ENCODE measurements at regions not wholly inside any gene's neighbourhood (a gene's known extent, or its start where the extent isn't known, plus 50 kb on each side); places are given as distances from the start of the nearest gene placed in this dataset.

GRCh38 chr1:5576011-5576672, 416.1 kb downstream of the NPHP4 start:
- Mint-ChIP-seq H3K27me3 (ENCODE audit: low read depth in 3 of 3) (peaks cover 0 to 3% (median 3%) of the 10 kb centered on the region in 3 donors), H3K27ac (no peak overlapping the region), H3K4me1 (no peaks in the 10 kb centered on the region), H3K9me3 (peaks cover 0 to 10% (median 3%) of the 10 kb centered on the region in 7 donors), H3K36me3 (no peaks in the 10 kb centered on the region), H3K4me3 (no peak overlapping the region)
- H3K4me3 ChIP-seq (replicated peaks in 1 of 3; ENCODE audit: low read depth in 2 of 3, low read length in 3 of 3), result no peak overlapping the region
- no peaks in the 10 kb centered on the region for H4K20me1 ChIP-seq (ENCODE audit: insufficient read depth, low read length)
- H2AFZ ChIP-seq (ENCODE audit: insufficient read depth, low read depth, low read length, poor library complexity, severe bottlenecking), result no peak overlapping the region
- H3K4me1 ChIP-seq (ENCODE audit: control insufficient read depth in 1 of 2, insufficient read depth in 2 of 2, low read length in 2 of 2), result no peaks in the 10 kb centered on the region
- H3K79me2 ChIP-seq (ENCODE audit: insufficient read depth, low read length), result no peaks in the 10 kb centered on the region
- H3K27me3 ChIP-seq (ENCODE audit: control insufficient read depth in 2 of 2, insufficient read depth in 2 of 2, low read length in 2 of 2), result no peaks in the 10 kb centered on the region
- 84% methylated on average over 5 of the region's 9 CpGs for WGBS (ENCODE audit: insufficient coverage)
- TF ChIP-seq CTCF (IDR thresholded peaks at IDR 0.05), result no peak
- H3K36me3 ChIP-seq (replicated peaks in 1 of 2; ENCODE audit: control insufficient read depth in 1 of 2, insufficient read depth in 2 of 2, low read length in 2 of 2), result no peaks in the 10 kb centered on the region
- intact Hi-C loops (cut with micrococcal nuclease), result no loop called here
- H3K27ac ChIP-seq (ENCODE audit: low read depth in 1 of 2, low read length in 2 of 2), result no peak overlapping the region
- H3K4me2 ChIP-seq (replicated peaks; ENCODE audit: extremely low read depth, low read length, poor library complexity, severe bottlenecking), result no peak overlapping the region
- H3K9me3 ChIP-seq (replicated peaks in 1 of 2; ENCODE audit: control insufficient read depth in 1 of 2, insufficient read depth in 1 of 2, low read length in 2 of 2), result peaks cover 0 to 8% of the 10 kb centered on the region in 2 donors
- H3K9ac ChIP-seq (ENCODE audit: insufficient read depth, low read length, poor library complexity, severe bottlenecking), result no peak overlapping the region
- DNase-seq, result no peak

GRCh38 chr1:5575396-5575940, 416.8 kb downstream of the NPHP4 start:
- Histone ChIP-seq H3K36me3 (replicated peaks in 1 of 2; ENCODE audit: control insufficient read depth in 1 of 2, insufficient read depth in 2 of 2, low read length in 2 of 2) (no peaks in the 10 kb centered on the region), H3K4me3 (replicated peaks in 1 of 3; ENCODE audit: low read depth in 2 of 3, low read length in 3 of 3) (no peak overlapping the region), H3K9ac (ENCODE audit: insufficient read depth, low read length, poor library complexity, severe bottlenecking) (no peak overlapping the region), H3K27ac (ENCODE audit: low read depth in 1 of 2, low read length in 2 of 2) (no peak overlapping the region), H3K79me2 (ENCODE audit: insufficient read depth, low read length) (no peaks in the 10 kb centered on the region), H3K27me3 (ENCODE audit: control insufficient read depth in 2 of 2, insufficient read depth in 2 of 2, low read length in 2 of 2) (no peaks in the 10 kb centered on the region), H3K4me1 (ENCODE audit: control insufficient read depth in 1 of 2, insufficient read depth in 2 of 2, low read length in 2 of 2) (no peaks in the 10 kb centered on the region), H4K20me1 (ENCODE audit: insufficient read depth, low read length) (no peaks in the 10 kb centered on the region), H2AFZ (ENCODE audit: insufficient read depth, low read depth, low read length, poor library complexity, severe bottlenecking) (no peak overlapping the region), H3K4me2 (replicated peaks; ENCODE audit: extremely low read depth, low read length, poor library complexity, severe bottlenecking) (no peak overlapping the region), H3K9me3 (replicated peaks in 1 of 2; ENCODE audit: control insufficient read depth in 1 of 2, insufficient read depth in 1 of 2, low read length in 2 of 2) (peaks cover 0 to 11% of the 10 kb centered on the region in 2 donors)
- peaks cover 2 to 13% (median 5%) of the 10 kb centered on the region in 7 donors for H3K9me3 Mint-ChIP-seq
- WGBS (ENCODE audit: insufficient coverage), result 86% methylated on average over 4 of the region's 5 CpGs
- peaks cover 0 to 3% (median 3%) of the 10 kb centered on the region in 3 donors for H3K27me3 Mint-ChIP-seq (ENCODE audit: low read depth in 3 of 3)
- H3K4me3 Mint-ChIP-seq, result no peak overlapping the region
- DNase-seq, result no peak
- intact Hi-C loops (cut with micrococcal nuclease), result no loop called here
- no peaks in the 10 kb centered on the region for H3K36me3 Mint-ChIP-seq
- no peaks in the 10 kb centered on the region for H3K4me1 Mint-ChIP-seq
- TF ChIP-seq CTCF (IDR thresholded peaks at IDR 0.05), result no peak
- H3K27ac Mint-ChIP-seq, result peak overlapping the region in 1 of 7 donors; percentile 18
